ENCODE measurements at regions not wholly inside any gene's neighbourhood (a gene's known extent, or its start where the extent isn't known, plus 50 kb on each side); places are given as distances from the start of the nearest gene placed in this dataset.

GRCh38 chr1:234696148-234696576, 86.2 kb upstream of the IRF2BP2 start:
- TF ChIP-seq CTCF (IDR thresholded peaks at IDR 0.05): no peak
- TF ChIP-seq EZH2phosphoT487 (IDR thresholded peaks at IDR 0.05): no peak
- no peak for TF ChIP-seq EZH2 (IDR thresholded peaks at IDR 0.05)

All from neural progenitor cell (in vitro differentiated cells).